ENCODE measurements at regions not wholly inside any gene's neighbourhood (a gene's known extent, or its start where the extent isn't known, plus 50 kb on each side); places are given as distances from the start of the nearest gene placed in this dataset.
A peak's percentile ranks its signal among the peaks of the same experiment; 100 is the strongest.
"Not testable (repeated sequence)": the region's sequence is repeated elsewhere in the genome, so short reads cannot be mapped to it uniquely, and the experiment has no call there.

DNA sequence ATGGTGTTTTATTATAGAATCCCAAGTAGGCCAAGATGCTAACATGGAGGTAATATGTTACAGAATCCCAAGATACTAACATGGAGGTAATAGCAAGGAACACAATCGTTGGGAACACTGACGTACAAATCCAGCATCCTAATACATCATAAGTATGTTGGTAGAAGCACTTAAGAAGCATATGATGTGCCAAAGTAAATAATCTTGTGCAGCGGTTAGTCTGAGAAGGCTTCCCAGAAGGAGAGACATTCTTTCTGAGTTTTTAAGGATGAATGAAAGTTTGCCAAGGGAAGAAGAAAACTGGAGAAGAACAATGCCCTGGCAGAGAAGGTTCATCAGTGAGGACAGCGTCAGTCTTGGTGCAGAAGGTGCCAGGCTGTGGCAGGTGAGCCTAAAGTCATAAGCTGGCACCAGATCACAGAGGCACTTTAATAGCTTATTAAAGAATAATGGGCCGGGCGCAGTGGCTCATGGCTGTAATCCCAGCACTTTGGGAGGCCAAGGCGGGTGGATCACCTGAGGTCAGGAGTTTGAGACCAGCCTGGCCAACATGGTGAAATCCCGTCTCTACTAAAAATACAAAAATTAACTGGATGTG lies 294.5 kb upstream of the PIK3R1 start:
- Histone ChIP-seq H3K4me1 (ENCODE audit: control insufficient read depth, insufficient read depth, low read length) (no peaks in the 10 kb centered on the region), H3K27me3 (ENCODE audit: control insufficient read depth, insufficient read depth) (no peaks in the 10 kb centered on the region), H3K27ac (ENCODE audit: low read length) (no peak overlapping the region), H3K9me3 (ENCODE audit: control insufficient read depth, low read length) (no peaks in the 10 kb centered on the region), H3K4me3 (ENCODE audit: low read length) (no peak overlapping the region)
- no peak for ATAC-seq
- intact Hi-C loops (cut with DNase I) = no loop called here
- 85% methylated on average over 8 of the region's 8 CpGs for WGBS
- DNase-seq = no peak

DNA sequence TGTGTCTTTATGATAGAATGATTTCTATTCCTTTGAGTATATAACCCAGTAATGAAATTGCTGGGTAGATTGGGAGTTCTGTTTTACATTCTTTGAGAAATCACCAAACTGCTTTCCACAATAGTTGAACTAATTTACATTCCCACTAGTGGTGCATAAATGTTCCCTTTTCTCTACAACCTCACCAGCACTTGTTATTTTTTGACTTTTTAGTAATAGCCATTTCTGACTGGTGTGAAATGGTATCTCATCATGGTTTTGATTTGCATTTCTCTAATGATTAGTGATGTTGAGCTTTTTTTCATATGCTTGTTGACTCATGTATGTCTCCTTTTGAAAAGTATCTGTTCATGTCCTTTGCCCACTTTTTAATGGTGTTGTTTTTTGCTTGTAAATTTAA lies 296.0 kb upstream of the PIK3R1 start:
- ATAC-seq; H3K27me3 ChIP-seq (ENCODE audit: control insufficient read depth, insufficient read depth); intact Hi-C loops (cut with DNase I); H3K27ac ChIP-seq (ENCODE audit: low read length); H3K4me1 ChIP-seq (ENCODE audit: control insufficient read depth, insufficient read depth, low read length); DNase-seq; H3K4me3 ChIP-seq (ENCODE audit: low read length); H3K9me3 ChIP-seq (ENCODE audit: control insufficient read depth, low read length): not testable (repeated sequence)

DNA sequence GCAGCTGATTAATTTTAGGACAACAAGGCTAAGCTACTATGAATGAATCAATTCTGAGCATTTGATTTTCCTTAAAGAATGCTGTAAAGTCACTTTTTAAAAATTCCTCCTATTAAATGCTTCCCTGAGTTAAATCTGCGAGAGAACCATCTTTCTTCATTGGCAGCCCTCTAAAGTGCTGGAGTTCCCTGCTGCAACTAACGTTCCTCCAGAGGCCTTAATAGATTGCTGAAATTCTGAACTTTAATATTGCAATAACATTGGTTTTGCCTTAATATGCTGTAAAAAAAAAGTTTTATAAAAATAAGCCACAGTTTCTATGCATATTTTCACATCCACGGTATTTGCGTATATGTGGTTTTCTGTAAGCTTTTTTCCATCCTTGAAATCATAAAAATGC lies 298.0 kb upstream of the PIK3R1 start:
- H3K27ac ChIP-seq (ENCODE audit: low read length) = no peak overlapping the region
- no peaks in the 10 kb centered on the region for H3K27me3 ChIP-seq (ENCODE audit: control insufficient read depth, insufficient read depth)
- H3K9me3 ChIP-seq (ENCODE audit: control insufficient read depth, low read length) = no peaks in the 10 kb centered on the region
- intact Hi-C loops (cut with DNase I) = no loop called here
- no peak for ATAC-seq
- no peak overlapping the region for H3K4me3 ChIP-seq (ENCODE audit: low read length)
- 81% methylated on average over 4 of the region's 4 CpGs for WGBS
- DNase-seq = no peak
- no peaks in the 10 kb centered on the region for H3K4me1 ChIP-seq (ENCODE audit: control insufficient read depth, insufficient read depth, low read length)

DNA sequence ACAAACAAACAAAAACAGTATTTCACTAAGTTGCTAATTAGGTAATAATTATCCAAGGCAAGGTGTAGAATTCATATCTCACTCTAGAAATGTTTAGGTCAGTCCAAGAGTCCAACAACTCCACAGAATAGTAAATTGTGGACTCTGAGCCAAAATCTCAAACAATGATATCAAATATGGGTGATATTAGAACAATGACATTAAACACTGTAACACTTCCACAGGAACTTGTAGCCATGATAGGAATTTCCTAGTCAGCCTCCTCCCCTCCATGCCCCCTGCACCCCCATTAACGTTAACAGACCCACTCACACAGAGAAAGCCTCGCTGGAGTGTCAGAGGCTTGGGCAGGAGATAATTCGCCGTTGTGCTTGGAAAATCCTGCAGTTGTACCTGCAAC lies 305.0 kb upstream of the PIK3R1 start:
- intact Hi-C loops (cut with DNase I) = no loop called here
- no peak overlapping the region for H3K4me3 ChIP-seq (ENCODE audit: low read length)
- no peak overlapping the region for H3K27ac ChIP-seq (ENCODE audit: low read length)
- 59% methylated on average over 4 of the region's 4 CpGs for WGBS
- H3K9me3 ChIP-seq (ENCODE audit: control insufficient read depth, low read length) = no peaks in the 10 kb centered on the region
- no peaks in the 10 kb centered on the region for H3K27me3 ChIP-seq (ENCODE audit: control insufficient read depth, insufficient read depth)
- ATAC-seq = peak in 1 of 2 donors; percentile 43
- DNase-seq = no peak
- peaks cover 2% of the 10 kb centered on the region for H3K4me1 ChIP-seq (ENCODE audit: control insufficient read depth, insufficient read depth, low read length)

DNA sequence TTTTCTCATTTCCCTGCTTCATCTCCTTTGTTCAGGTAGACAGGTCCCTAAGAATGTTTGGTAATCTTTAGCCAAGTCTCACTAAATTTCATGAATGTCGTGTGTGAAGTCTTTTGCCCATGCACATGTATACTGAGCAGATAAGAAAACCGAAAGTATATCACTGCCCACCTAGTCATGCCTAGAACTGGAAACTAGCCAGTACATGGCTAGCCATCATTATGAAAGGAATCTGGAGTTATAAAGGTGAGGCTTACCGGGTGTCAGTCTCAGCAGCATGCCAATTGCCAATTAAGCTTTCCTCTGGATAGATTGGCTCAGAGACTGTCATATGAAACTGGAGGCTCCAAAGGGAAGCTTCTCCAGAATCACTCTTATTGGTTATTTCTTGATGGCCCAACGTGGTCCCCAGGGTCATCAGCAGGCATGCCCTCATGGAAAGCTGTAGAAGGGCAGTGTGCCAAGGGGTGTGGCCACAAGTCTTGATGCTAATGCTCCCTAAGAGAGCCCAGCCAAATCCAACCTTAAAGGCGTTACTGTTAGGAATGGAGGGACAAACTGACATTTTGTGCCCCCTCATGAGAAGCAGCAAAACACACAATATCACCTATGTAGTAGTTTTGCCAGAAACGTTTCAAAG lies 307.3 kb upstream of the PIK3R1 start:
- H3K27ac ChIP-seq (ENCODE audit: low read length) = no peak overlapping the region
- no peaks in the 10 kb centered on the region for H3K27me3 ChIP-seq (ENCODE audit: control insufficient read depth, insufficient read depth)
- no peak for ATAC-seq
- no peak overlapping the region for H3K4me3 ChIP-seq (ENCODE audit: low read length)
- WGBS = 78% methylated on average over 6 of the region's 6 CpGs
- peaks cover 2% of the 10 kb centered on the region for H3K4me1 ChIP-seq (ENCODE audit: control insufficient read depth, insufficient read depth, low read length)
- no peaks in the 10 kb centered on the region for H3K9me3 ChIP-seq (ENCODE audit: control insufficient read depth, low read length)
- peak in 2 of 3 donors; percentile 30 to 56 for DNase-seq
- intact Hi-C loops (cut with DNase I) = no loop called here

DNA sequence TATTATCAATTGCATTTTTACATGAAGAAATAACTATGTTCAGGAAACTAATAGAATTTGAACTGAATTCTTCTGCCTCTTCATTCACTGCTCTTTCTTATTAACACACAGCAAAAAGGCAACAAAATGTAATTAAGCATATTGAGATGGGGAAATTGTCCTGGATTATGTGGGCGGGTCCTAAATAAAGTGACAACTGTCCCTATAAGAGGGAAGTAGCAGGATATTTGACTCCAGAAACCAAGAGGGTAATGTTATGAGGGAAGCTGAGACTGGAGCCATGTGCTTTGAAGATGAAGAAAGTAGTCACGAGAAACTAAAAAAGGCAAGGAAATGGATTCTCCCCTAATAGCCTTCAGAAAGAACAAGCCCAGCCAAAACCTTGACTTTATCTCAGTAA lies 311.2 kb upstream of the PIK3R1 start:
- no peaks in the 10 kb centered on the region for H3K27me3 ChIP-seq (ENCODE audit: control insufficient read depth, insufficient read depth)
- intact Hi-C loops (cut with DNase I) = no loop called here

DNA sequence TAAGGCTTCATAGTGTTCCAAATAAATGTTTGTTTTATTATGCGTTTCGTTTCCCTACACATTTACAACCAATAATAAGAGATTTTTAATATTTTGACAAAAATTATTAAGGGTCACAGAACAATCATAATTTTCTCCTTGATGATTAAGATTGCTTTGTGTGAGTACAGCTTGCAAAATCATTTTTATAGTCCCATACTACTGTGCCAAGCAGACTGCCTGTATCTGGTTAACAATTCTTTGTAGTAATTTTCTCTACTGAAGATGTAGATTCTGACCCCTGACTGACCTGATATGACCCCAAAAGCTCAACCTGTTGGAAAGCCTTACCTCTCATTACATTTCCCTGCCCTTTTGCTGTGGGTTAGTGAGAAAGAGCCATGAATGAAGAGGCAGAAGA lies 311.9 kb upstream of the PIK3R1 start:
- intact Hi-C loops (cut with DNase I) = no loop called here
- DNase-seq (no peak), ATAC-seq (no peak)
- 80% methylated on average over 2 of the region's 2 CpGs for WGBS
- no peaks in the 10 kb centered on the region for H3K9me3 ChIP-seq (ENCODE audit: control insufficient read depth, low read length)
- no peaks in the 10 kb centered on the region for H3K27me3 ChIP-seq (ENCODE audit: control insufficient read depth, insufficient read depth)
- H3K4me3 ChIP-seq (ENCODE audit: low read length) = no peak overlapping the region
- no peaks in the 10 kb centered on the region for H3K4me1 ChIP-seq (ENCODE audit: control insufficient read depth, insufficient read depth, low read length)
- no peak overlapping the region for H3K27ac ChIP-seq (ENCODE audit: low read length)

More for the DNA sequence above, 311.2 kb upstream of the PIK3R1 start:
- H3K9me3 ChIP-seq (ENCODE audit: control insufficient read depth, low read length) = no peaks in the 10 kb centered on the region
- H3K4me1 ChIP-seq (ENCODE audit: control insufficient read depth, insufficient read depth, low read length) = no peaks in the 10 kb centered on the region
- ATAC-seq (no peak), DNase-seq (no peak)
- H3K4me3 ChIP-seq (ENCODE audit: low read length) = no peak overlapping the region
- H3K27ac ChIP-seq (ENCODE audit: low read length) = no peak overlapping the region
- 83% methylated on average over 2 of the region's 2 CpGs for WGBS

DNA sequence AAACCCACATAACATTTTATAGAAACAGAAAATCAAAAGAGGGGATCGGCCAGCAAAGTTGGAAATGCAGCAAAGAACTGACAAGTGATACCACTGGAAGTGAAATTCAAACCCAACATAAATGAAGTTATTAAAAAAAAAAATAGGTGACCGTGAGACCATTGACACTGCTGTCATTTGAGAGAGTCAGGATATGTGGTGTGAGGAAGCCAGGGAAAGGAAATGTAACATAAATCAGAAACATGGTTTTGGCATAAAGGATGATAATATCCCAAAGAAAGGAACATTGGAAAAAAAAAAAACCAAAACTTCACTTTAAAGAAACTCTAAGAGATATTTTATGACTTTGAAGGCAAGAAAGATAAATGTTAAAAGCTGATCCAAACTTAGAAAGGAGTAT lies 312.4 kb upstream of the PIK3R1 start:
- intact Hi-C loops (cut with DNase I) = no loop called here
- Histone ChIP-seq H3K9me3 (ENCODE audit: control insufficient read depth, low read length) (no peaks in the 10 kb centered on the region), H3K27ac (ENCODE audit: low read length) (no peak overlapping the region), H3K4me3 (ENCODE audit: low read length) (no peak overlapping the region), H3K27me3 (ENCODE audit: control insufficient read depth, insufficient read depth) (no peaks in the 10 kb centered on the region), H3K4me1 (ENCODE audit: control insufficient read depth, insufficient read depth, low read length) (no peaks in the 10 kb centered on the region)
- ATAC-seq (no peak), DNase-seq (no peak)
- WGBS = 71% methylated on average over 2 of the region's 2 CpGs

DNA sequence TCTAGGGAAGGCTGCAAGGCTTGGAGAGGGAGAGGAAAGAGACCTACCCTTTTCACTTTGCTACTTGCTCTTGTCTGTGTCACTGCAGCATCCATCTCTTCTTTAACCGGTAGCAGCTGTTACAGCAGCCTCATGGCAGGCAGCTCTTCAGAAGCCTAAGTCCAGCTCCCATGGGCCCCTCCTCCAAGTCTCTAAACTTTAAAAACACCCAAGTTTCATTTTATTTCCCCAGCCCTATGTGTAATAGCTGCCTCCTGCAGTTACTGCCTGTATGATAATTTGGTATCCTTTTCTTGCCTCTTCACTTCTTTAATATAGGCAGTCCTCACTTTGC lies 313.1 kb upstream of the PIK3R1 start:
- Histone ChIP-seq H3K27me3 (ENCODE audit: control insufficient read depth, insufficient read depth) (no peaks in the 10 kb centered on the region), H3K4me3 (ENCODE audit: low read length) (no peak overlapping the region), H3K27ac (ENCODE audit: low read length) (no peak overlapping the region), H3K9me3 (ENCODE audit: control insufficient read depth, low read length) (no peaks in the 10 kb centered on the region), H3K4me1 (ENCODE audit: control insufficient read depth, insufficient read depth, low read length) (peaks cover 5% of the 10 kb centered on the region)
- no peak for ATAC-seq
- no peak for DNase-seq
- WGBS = 61% methylated on average over 1 of the region's 1 CpG
- intact Hi-C loops (cut with DNase I) = no loop called here

DNA sequence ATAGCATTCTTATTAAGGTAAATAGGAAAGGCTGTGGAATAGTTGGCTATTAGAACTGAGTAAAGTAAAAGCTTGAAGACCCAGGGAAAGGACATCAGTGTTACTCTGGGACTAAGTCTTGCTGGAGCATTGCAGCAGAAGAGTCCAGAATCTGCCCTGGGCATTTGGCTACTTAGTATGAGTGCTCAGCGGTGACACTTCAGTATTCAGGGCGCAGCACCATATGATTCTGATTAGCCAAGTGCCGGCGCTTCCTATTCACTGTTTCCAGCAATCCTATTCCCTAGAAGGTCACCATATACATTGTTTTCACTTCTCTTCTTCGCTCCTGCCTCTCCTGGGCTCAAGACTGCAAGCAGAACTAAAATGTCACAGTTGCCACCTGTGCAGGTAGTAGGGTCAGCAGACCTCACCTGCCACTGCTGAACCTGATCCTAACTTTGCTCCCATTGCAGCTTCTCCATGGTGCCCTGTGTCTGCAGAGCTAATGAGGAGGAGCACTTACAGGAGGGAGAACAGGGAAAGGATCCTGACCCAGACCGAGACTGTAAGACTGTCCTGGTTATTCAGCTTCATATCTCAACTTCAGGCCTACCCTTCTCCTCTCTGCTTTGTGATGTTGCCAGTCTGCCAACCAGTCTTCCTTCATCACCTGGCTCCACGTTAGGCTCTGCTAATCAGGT lies 313.6 kb upstream of the PIK3R1 start:
- H3K4me3 ChIP-seq (ENCODE audit: low read length) = no peak overlapping the region
- H3K9me3 ChIP-seq (ENCODE audit: control insufficient read depth, low read length) = no peaks in the 10 kb centered on the region
- H3K4me1 ChIP-seq (ENCODE audit: control insufficient read depth, insufficient read depth, low read length) = peaks cover 5% of the 10 kb centered on the region
- intact Hi-C loops (cut with DNase I) = no loop called here
- ATAC-seq (no peak), DNase-seq (no peak)
- no peak overlapping the region for H3K27ac ChIP-seq (ENCODE audit: low read length)
- WGBS = 91% methylated on average over 7 of the region's 7 CpGs
- H3K27me3 ChIP-seq (ENCODE audit: control insufficient read depth, insufficient read depth) = no peaks in the 10 kb centered on the region

DNA sequence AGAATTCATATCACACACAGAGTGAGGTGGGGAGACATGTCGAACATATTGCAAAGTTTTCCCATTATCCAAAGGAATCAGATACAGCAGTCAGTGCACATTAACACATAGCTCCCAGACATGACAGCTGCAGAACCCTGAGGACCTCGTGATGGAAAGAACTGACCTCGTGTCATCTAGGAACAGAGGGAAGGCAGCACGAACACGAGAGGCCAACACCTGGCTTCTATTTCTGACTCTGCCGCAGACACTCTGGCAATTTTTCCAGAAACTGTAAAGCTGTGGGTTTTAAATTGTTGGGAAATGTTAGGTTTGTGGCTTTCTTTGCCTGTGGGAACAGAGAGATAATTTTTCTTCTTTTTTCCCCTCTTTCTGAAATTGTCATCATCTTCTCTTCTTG lies 315.0 kb upstream of the PIK3R1 start:
- no peak for ATAC-seq
- Histone ChIP-seq H3K27ac (ENCODE audit: low read length) (no peak overlapping the region), H3K9me3 (ENCODE audit: control insufficient read depth, low read length) (no peaks in the 10 kb centered on the region), H3K4me3 (ENCODE audit: low read length) (no peak overlapping the region), H3K4me1 (ENCODE audit: control insufficient read depth, insufficient read depth, low read length) (peaks cover 5% of the 10 kb centered on the region), H3K27me3 (ENCODE audit: control insufficient read depth, insufficient read depth) (no peaks in the 10 kb centered on the region)
- intact Hi-C loops (cut with DNase I) = no loop called here
- WGBS = 86% methylated on average over 6 of the region's 6 CpGs
- no peak for DNase-seq

Data from right cardiac atrium (tissue), 5 donors.